ENCODE measurements at regions not wholly inside any gene's neighbourhood (a gene's known extent, or its start where the extent isn't known, plus 50 kb on each side); places are given as distances from the start of the nearest gene placed in this dataset.

DNA sequence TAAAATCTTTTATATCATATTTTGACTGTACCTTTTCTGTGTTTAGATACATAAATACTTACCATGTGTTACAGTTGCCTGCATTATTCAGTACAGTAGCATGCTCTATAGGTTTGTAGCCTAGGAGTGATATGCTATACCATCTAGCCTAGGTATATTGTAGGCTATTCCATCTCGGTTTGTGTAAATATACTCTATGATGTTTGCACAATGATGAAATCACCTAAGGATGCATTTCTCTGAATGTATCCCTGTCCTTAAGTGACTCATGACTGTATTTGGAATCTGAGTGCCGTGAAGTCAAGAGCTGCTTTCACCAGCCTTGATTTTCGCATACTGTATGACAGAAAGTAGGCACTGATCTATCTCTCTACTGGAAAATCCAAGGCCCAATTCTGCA is 129.9 kb downstream of the UTRN start:
- TF ChIP-seq, protein P1, sequence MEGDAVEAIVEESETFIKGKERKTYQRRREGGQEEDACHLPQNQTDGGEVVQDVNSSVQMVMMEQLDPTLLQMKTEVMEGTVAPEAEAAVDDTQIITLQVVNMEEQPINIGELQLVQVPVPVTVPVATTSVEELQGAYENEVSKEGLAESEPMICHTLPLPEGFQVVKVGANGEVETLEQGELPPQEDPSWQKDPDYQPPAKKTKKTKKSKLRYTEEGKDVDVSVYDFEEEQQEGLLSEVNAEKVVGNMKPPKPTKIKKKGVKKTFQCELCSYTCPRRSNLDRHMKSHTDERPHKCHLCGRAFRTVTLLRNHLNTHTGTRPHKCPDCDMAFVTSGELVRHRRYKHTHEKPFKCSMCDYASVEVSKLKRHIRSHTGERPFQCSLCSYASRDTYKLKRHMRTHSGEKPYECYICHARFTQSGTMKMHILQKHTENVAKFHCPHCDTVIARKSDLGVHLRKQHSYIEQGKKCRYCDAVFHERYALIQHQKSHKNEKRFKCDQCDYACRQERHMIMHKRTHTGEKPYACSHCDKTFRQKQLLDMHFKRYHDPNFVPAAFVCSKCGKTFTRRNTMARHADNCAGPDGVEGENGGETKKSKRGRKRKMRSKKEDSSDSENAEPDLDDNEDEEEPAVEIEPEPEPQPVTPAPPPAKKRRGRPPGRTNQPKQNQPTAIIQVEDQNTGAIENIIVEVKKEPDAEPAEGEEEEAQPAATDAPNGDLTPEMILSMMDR (conservative IDR thresholded peaks at IDR 0.05; ENCODE audit: low read depth, low read length) = no peak
- TF ChIP-seq EZH2 (IDR thresholded peaks at IDR 0.05; ENCODE audit: borderline replicate concordance, low read depth, low read length, poor library complexity, severe bottlenecking) = no peak
